ENCODE measurements at regions not wholly inside any gene's neighbourhood (a gene's known extent, or its start where the extent isn't known, plus 50 kb on each side); places are given as distances from the start of the nearest gene placed in this dataset.
A peak's percentile ranks its signal among the peaks of the same experiment; 100 is the strongest.

- H3K4me2 ChIP-seq (ENCODE audit: low read length): peak overlapping the region; percentile 62
- no peak overlapping the region for H3K9ac ChIP-seq (ENCODE audit: low read depth, low read length)
- H3K27me3 ChIP-seq (ENCODE audit: control insufficient read depth, insufficient read depth, low read length): no peaks in the 10 kb centered on the region
- H3K36me3 ChIP-seq (ENCODE audit: insufficient read depth, low read length): no peaks in the 10 kb centered on the region
- H3K4me1 ChIP-seq (ENCODE audit: control insufficient read depth, insufficient read depth, low read length): peaks cover 18% of the 10 kb centered on the region
- peak overlapping the region; percentile 32 for H3K4me3 ChIP-seq (ENCODE audit: low read length)
- no peaks in the 10 kb centered on the region for H3K9me3 ChIP-seq (replicated peaks; ENCODE audit: low read length)
These were observed 157.1 kb upstream of the TMC3 start for GRCh38 chr15:81531109-81531592.

- no peak overlapping the region for H3K4me2 ChIP-seq (ENCODE audit: low read length)
- no peaks in the 10 kb centered on the region for H3K27me3 ChIP-seq (ENCODE audit: control insufficient read depth, insufficient read depth, low read length)
- no peaks in the 10 kb centered on the region for H3K9me3 ChIP-seq (replicated peaks; ENCODE audit: low read length)
- no peak overlapping the region for H3K4me3 ChIP-seq (ENCODE audit: low read length)
- H3K4me1 ChIP-seq (ENCODE audit: control insufficient read depth, insufficient read depth, low read length): peaks cover 18% of the 10 kb centered on the region
- no peaks in the 10 kb centered on the region for H3K36me3 ChIP-seq (ENCODE audit: insufficient read depth, low read length)
- no peak overlapping the region for H3K9ac ChIP-seq (ENCODE audit: low read depth, low read length)
These were observed 156.3 kb upstream of the TMC3 start for GRCh38 chr15:81530271-81530691.

GRCh38 chr15:81529481-81529880 is 155.5 kb upstream of the TMC3 start:
- Histone ChIP-seq H3K4me1 (ENCODE audit: control insufficient read depth, insufficient read depth, low read length) (peaks cover 18% of the 10 kb centered on the region), H3K9ac (ENCODE audit: low read depth, low read length) (no peak overlapping the region), H3K4me3 (ENCODE audit: low read length) (no peak overlapping the region), H3K27me3 (ENCODE audit: control insufficient read depth, insufficient read depth, low read length) (no peaks in the 10 kb centered on the region), H3K36me3 (ENCODE audit: insufficient read depth, low read length) (no peaks in the 10 kb centered on the region), H3K9me3 (replicated peaks; ENCODE audit: low read length) (no peaks in the 10 kb centered on the region), H3K4me2 (ENCODE audit: low read length) (no peak overlapping the region)

GRCh38 chr15:81526029-81526428 is 152.0 kb upstream of the TMC3 start:
- Histone ChIP-seq H3K9ac (ENCODE audit: low read depth, low read length) (no peak overlapping the region), H3K4me3 (ENCODE audit: low read length) (no peak overlapping the region), H3K27me3 (ENCODE audit: control insufficient read depth, insufficient read depth, low read length) (no peaks in the 10 kb centered on the region), H3K36me3 (ENCODE audit: insufficient read depth, low read length) (no peaks in the 10 kb centered on the region), H3K4me2 (ENCODE audit: low read length) (no peak overlapping the region), H3K9me3 (replicated peaks; ENCODE audit: low read length) (no peaks in the 10 kb centered on the region), H3K4me1 (ENCODE audit: control insufficient read depth, insufficient read depth, low read length) (peaks cover 5% of the 10 kb centered on the region)

GRCh38 chr15:81524496-81524895 is 150.5 kb upstream of the TMC3 start:
- H3K4me3 ChIP-seq (ENCODE audit: low read length): no peak overlapping the region
- H3K9ac ChIP-seq (ENCODE audit: low read depth, low read length): no peak overlapping the region
- no peaks in the 10 kb centered on the region for H3K27me3 ChIP-seq (ENCODE audit: control insufficient read depth, insufficient read depth, low read length)
- no peaks in the 10 kb centered on the region for H3K36me3 ChIP-seq (ENCODE audit: insufficient read depth, low read length)
- H3K4me1 ChIP-seq (ENCODE audit: control insufficient read depth, insufficient read depth, low read length): no peaks in the 10 kb centered on the region
- H3K4me2 ChIP-seq (ENCODE audit: low read length): no peak overlapping the region
- no peaks in the 10 kb centered on the region for H3K9me3 ChIP-seq (replicated peaks; ENCODE audit: low read length)

- Histone ChIP-seq H3K4me2 (ENCODE audit: low read length) (no peak overlapping the region), H3K27me3 (ENCODE audit: control insufficient read depth, insufficient read depth, low read length) (no peaks in the 10 kb centered on the region), H3K4me3 (ENCODE audit: low read length) (no peak overlapping the region), H3K9ac (ENCODE audit: low read depth, low read length) (no peak overlapping the region), H3K36me3 (ENCODE audit: insufficient read depth, low read length) (no peaks in the 10 kb centered on the region), H3K9me3 (replicated peaks; ENCODE audit: low read length) (no peaks in the 10 kb centered on the region), H3K4me1 (ENCODE audit: control insufficient read depth, insufficient read depth, low read length) (no peaks in the 10 kb centered on the region)
These were observed 149.9 kb upstream of the TMC3 start for GRCh38 chr15:81523867-81524266.

GRCh38 chr15:81520480-81520879 is 146.5 kb upstream of the TMC3 start:
- no peaks in the 10 kb centered on the region for H3K27me3 ChIP-seq (ENCODE audit: control insufficient read depth, insufficient read depth, low read length)
- H3K4me1 ChIP-seq (ENCODE audit: control insufficient read depth, insufficient read depth, low read length): peaks cover 11% of the 10 kb centered on the region
- H3K4me3 ChIP-seq (ENCODE audit: low read length): no peak overlapping the region
- no peak overlapping the region for H3K4me2 ChIP-seq (ENCODE audit: low read length)
- H3K9ac ChIP-seq (ENCODE audit: low read depth, low read length): no peak overlapping the region
- no peaks in the 10 kb centered on the region for H3K9me3 ChIP-seq (replicated peaks; ENCODE audit: low read length)
- H3K36me3 ChIP-seq (ENCODE audit: insufficient read depth, low read length): no peaks in the 10 kb centered on the region

- Histone ChIP-seq H3K9me3 (replicated peaks; ENCODE audit: low read length) (no peaks in the 10 kb centered on the region), H3K4me2 (ENCODE audit: low read length) (peak overlapping the region; percentile 57), H3K36me3 (ENCODE audit: insufficient read depth, low read length) (no peaks in the 10 kb centered on the region), H3K27me3 (ENCODE audit: control insufficient read depth, insufficient read depth, low read length) (no peaks in the 10 kb centered on the region), H3K9ac (ENCODE audit: low read depth, low read length) (no peak overlapping the region), H3K4me3 (ENCODE audit: low read length) (no peak overlapping the region), H3K4me1 (ENCODE audit: control insufficient read depth, insufficient read depth, low read length) (peaks cover 11% of the 10 kb centered on the region)
These were observed 142.4 kb upstream of the TMC3 start for GRCh38 chr15:81516461-81516860.

- no peak overlapping the region for H3K9ac ChIP-seq (ENCODE audit: low read depth, low read length)
- H3K4me3 ChIP-seq (ENCODE audit: low read length): no peak overlapping the region
- H3K27me3 ChIP-seq (ENCODE audit: control insufficient read depth, insufficient read depth, low read length): no peaks in the 10 kb centered on the region
- peak overlapping the region; percentile 57 for H3K4me2 ChIP-seq (ENCODE audit: low read length)
- H3K36me3 ChIP-seq (ENCODE audit: insufficient read depth, low read length): no peaks in the 10 kb centered on the region
- H3K4me1 ChIP-seq (ENCODE audit: control insufficient read depth, insufficient read depth, low read length): peaks cover 11% of the 10 kb centered on the region
- no peaks in the 10 kb centered on the region for H3K9me3 ChIP-seq (replicated peaks; ENCODE audit: low read length)
These were observed 142.0 kb upstream of the TMC3 start for GRCh38 chr15:81516012-81516411.

GRCh38 chr15:81514725-81515124 is 140.7 kb upstream of the TMC3 start:
- no peak overlapping the region for H3K9ac ChIP-seq (ENCODE audit: low read depth, low read length)
- H3K27me3 ChIP-seq (ENCODE audit: control insufficient read depth, insufficient read depth, low read length): no peaks in the 10 kb centered on the region
- H3K36me3 ChIP-seq (ENCODE audit: insufficient read depth, low read length): no peaks in the 10 kb centered on the region
- H3K4me2 ChIP-seq (ENCODE audit: low read length): no peak overlapping the region
- no peaks in the 10 kb centered on the region for H3K9me3 ChIP-seq (replicated peaks; ENCODE audit: low read length)
- peaks cover 11% of the 10 kb centered on the region for H3K4me1 ChIP-seq (ENCODE audit: control insufficient read depth, insufficient read depth, low read length)
- no peak overlapping the region for H3K4me3 ChIP-seq (ENCODE audit: low read length)

GRCh38 chr15:81511138-81511537 is 137.1 kb upstream of the TMC3 start:
- Histone ChIP-seq H3K4me1 (ENCODE audit: control insufficient read depth, insufficient read depth, low read length) (peaks cover 4% of the 10 kb centered on the region), H3K9me3 (replicated peaks; ENCODE audit: low read length) (no peaks in the 10 kb centered on the region), H3K27me3 (ENCODE audit: control insufficient read depth, insufficient read depth, low read length) (no peaks in the 10 kb centered on the region), H3K36me3 (ENCODE audit: insufficient read depth, low read length) (no peaks in the 10 kb centered on the region), H3K4me3 (ENCODE audit: low read length) (no peak overlapping the region), H3K4me2 (ENCODE audit: low read length) (no peak overlapping the region), H3K9ac (ENCODE audit: low read depth, low read length) (no peak overlapping the region)

- no peaks in the 10 kb centered on the region for H3K27me3 ChIP-seq (ENCODE audit: control insufficient read depth, insufficient read depth, low read length)
- H3K36me3 ChIP-seq (ENCODE audit: insufficient read depth, low read length): no peaks in the 10 kb centered on the region
- H3K9me3 ChIP-seq (replicated peaks; ENCODE audit: low read length): no peaks in the 10 kb centered on the region
- H3K4me3 ChIP-seq (ENCODE audit: low read length): no peak overlapping the region
- no peak overlapping the region for H3K4me2 ChIP-seq (ENCODE audit: low read length)
- H3K4me1 ChIP-seq (ENCODE audit: control insufficient read depth, insufficient read depth, low read length): peaks cover 11% of the 10 kb centered on the region
- H3K9ac ChIP-seq (ENCODE audit: low read depth, low read length): no peak overlapping the region
These were observed 133.8 kb upstream of the TMC3 start for GRCh38 chr15:81507831-81508230.

All from skeletal muscle satellite cell (primary cell).